HG02943 (cell line): ENCODE measurements at regions not wholly inside any gene's neighbourhood (a gene's known extent, or its start where the extent isn't known, plus 50 kb on each side); places are given as distances from the start of the nearest gene placed in this dataset.

ENCODE experiments used
- ATAC-seq: cut with Tn5 transposase; IDR thresholded peaks from one replicate; pipeline ENCODE4 v1.9.1; 2021; ENCODE audit warnings: mild to moderate bottlenecking, low read depth, moderate library complexity; ENCODE audit not compliant: unreplicated experiment

- no peak for ATAC-seq
Measured at GRCh38 chr4:138426786-138427185, 184.6 kb upstream of the SLC7A11 start.

DNA sequence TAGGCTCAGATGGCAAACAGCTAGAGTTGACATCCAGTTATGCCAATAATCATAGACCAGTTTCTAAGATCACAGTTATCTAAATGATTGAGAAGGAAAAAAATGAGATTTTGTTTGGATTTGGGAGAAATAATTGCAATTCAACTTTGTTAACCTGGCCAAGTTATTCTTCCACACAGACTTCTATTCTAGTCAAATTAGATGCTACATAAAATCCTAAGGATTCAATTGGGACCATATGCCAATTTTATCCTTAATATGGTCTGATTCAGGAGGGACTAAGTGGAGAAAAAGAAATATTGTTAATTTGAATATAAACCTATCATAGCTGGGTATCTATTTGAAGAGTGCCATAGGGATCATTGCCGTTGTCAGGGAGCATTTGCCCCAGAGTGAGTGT is 178.3 kb upstream of the SLC7A11 start:
- no peak for ATAC-seq

GRCh38 chr4:138414202-138414601 is 172.1 kb upstream of the SLC7A11 start:
- ATAC-seq, result no peak

- ATAC-seq, result no peak
Measured at GRCh38 chr4:138413273-138413672, 171.1 kb upstream of the SLC7A11 start.

DNA sequence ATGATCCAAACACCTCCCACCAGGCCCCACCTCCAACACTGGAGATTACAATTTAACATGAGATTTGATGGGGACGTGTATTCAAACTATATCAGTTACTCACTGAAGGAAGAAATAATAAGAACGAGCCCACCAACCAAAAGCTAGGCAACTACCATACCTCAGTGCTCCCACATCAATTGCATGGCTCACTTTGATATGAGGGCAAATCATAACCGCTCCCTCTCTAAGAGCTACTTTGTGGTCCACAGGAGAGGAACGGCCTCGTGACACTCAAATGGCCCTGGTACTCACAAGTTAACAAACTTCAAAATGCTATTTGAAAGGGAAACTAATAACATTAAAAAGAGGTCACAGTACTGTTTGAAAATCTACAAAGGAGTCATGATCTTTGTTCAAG is 170.7 kb upstream of the SLC7A11 start:
- ATAC-seq, result no peak

DNA sequence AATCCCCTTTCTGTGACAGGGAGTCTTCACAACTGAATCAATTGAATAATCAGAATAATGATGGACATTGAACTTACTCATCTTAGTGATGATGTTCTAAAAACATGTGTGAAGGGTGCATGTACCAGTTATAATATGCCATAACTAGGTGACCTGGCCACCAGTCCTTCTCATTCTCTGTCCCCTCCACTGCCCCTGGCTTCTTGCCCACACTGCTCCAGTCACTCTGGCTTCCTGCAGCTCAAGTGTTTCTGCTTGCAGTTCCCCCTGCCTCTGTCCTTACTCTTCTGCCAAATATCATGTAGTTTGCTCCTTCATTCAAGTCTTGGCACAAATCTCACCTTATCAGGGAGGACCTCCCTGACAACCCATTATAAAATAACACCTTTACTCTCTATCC is 168.1 kb upstream of the SLC7A11 start:
- ATAC-seq, result no peak

GRCh38 chr4:138409670-138410069 is 167.5 kb upstream of the SLC7A11 start:
- ATAC-seq, result no peak

DNA sequence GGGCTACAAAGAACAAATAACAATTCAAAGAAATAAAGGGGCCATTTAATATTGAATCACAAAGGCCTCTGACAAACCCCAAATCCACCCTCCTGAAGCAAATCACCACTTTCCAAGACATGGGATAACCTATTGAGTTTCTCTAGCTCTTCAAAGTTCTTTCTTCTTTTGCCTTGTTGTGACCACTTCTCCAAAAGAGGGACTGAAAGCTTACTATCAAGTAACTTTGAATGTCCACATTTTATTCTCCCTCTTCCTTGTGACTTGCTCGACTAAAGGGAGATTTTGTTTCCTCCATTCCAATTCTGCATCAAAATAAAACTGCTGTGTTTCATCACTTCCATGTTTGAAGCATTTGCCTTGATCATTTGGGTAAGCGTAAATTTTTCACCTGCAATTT is 166.6 kb upstream of the SLC7A11 start:
- ATAC-seq, result no peak

GRCh38 chr4:138407329-138407728 is 165.2 kb upstream of the SLC7A11 start:
- no peak for ATAC-seq

DNA sequence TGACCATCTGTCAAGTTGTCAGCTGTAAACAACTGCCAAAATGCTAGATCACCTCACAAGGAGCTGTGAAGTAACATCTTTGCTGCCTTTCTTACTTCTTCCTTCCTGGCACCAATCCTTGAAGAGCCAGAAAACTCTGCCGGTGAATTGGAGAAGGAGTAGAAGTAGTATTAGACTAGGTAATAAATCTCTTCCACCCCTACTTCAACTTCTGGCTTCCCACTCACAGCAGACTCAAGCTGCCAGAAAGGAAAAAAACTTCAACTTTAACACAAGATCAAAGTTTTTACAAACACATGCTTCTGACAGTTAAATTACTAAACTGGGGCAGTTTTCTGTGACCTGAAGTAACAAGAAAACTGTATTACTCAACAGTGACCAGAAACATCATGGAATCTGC is 164.7 kb upstream of the SLC7A11 start:
- ATAC-seq, result no peak

DNA sequence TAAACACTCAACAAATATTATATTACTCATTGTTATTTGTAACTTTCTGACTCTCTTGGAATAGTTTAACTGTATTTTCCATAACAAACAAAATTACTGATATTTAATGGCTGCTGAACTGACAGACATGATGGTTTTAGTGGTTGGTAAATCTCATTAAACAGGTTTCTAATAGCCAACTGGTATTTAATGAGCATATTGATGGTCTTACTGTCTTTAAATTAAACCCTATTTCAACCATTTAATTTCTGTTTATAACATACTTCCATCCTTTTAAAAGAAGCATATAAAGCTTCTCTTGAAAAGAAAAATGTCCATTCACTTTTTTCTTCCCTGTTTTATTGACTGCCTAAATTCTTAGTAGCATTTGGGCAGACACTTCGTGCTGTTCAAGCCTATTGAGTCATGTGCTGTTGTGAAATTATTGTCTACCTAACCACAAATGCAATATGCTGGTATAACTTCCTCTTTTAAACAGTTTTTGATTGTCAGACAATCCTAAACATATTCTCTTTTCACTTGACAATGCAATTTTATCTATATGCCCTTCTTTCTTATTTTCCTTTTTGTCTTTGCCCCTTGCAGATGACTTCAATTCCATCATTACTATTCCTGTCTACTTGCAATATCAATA is 163.9 kb upstream of the SLC7A11 start:
- peak; percentile 72 for ATAC-seq

DNA sequence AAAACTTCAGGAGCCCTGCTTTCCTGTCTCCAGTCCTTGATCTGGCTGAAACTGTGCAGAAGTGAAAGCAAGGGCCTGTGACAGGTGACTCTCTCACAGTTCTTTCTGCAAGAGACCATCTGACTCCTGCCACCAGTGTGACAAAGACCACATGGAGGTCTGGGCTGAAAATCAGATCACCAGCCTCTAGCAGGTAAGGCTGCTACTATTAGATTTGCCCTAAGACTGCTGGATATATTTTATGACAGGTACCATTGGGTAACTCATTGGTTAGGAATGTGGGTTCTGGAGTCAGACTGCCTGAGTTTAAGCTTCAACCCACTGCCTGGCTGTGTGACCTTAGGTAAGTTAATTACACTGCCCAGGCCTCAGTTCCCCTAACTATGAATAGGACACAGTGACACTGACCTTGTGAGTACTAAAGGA is 163.3 kb upstream of the SLC7A11 start:
- ATAC-seq, result peak; percentile 65

DNA sequence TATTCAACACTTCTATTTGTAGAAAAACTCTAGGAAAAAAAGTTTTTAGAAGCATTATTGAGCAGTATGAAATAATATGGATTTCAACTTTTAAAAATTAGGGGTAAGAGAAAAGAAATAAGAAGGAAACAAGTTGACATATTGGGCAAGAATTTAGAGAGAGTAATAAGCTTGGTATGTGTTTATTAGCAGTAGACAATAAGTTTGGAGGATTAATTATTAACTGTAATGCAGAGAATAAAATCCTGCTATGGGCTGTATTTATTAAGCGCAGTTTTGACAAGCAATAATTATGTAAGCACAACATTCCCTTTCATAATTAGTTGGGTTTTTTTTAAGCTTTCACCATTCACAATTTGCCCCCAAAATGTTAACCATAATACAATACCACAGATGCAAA is 162.7 kb upstream of the SLC7A11 start:
- no peak for ATAC-seq

DNA sequence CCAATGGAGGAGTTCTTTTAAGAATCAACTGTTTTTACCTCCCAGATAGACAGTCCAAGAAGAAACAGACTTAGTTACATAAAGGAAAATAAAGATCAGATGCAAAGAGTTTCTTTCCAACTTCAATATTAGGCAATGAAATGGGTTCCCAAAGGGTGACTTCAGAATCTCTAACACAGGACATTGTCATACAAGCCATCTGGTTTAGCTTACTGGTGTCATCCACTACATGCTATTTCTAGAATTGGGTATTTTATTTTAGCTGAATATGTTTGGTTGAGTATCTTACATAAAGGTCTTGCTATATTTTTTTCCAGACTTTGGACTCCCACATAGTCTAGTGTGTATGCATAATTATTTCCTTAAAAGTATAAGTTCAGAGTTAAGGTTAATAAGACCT is 162.1 kb upstream of the SLC7A11 start:
- no peak for ATAC-seq

GRCh38 chr4:138401334-138401733 is 159.2 kb upstream of the SLC7A11 start:
- no peak for ATAC-seq

GRCh38 chr4:138400543-138400942 is 158.4 kb upstream of the SLC7A11 start:
- no peak for ATAC-seq

DNA sequence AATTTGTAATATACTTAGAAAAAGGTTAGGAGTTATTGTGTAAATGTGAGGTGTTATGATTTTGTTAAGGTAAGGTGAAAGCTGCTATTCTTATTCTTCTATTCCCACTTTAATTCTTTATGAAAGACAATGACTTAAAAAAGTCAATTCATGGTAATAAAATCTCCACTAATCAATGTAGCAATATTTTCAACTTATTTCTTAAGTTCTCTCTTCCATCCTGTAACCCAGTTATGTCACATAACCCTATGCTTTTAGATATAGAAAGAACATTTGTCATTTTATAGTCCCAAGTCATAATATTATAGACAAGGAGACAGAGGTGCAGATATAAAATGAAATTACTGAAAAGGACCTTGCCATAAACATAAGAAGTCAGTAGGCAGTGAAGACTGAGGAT is 157.9 kb upstream of the SLC7A11 start:
- ATAC-seq, result no peak

DNA sequence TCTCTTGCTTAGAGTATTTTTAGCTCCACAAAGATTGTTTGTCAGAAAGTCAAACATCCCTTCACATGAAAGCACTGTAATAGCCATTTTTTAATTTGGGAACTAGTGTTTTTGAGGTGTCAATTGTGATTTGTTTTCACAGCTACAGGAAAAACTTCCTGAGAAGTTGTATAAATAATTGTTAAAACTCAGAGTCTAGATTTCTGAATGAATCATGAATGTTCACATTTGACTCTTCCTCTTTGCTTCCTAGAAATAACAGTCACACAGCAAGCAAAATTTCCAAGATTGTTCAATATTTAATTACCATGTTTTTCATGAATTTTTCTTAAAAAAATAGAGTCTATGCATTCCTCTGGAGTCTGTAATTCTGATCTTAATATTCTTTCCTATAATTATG is 156.9 kb upstream of the SLC7A11 start:
- no peak for ATAC-seq

- no peak for ATAC-seq
Measured at GRCh38 chr4:138398322-138398721, 156.2 kb upstream of the SLC7A11 start.

- no peak for ATAC-seq
Measured at GRCh38 chr4:138393886-138394610, 151.9 kb upstream of the SLC7A11 start.

DNA sequence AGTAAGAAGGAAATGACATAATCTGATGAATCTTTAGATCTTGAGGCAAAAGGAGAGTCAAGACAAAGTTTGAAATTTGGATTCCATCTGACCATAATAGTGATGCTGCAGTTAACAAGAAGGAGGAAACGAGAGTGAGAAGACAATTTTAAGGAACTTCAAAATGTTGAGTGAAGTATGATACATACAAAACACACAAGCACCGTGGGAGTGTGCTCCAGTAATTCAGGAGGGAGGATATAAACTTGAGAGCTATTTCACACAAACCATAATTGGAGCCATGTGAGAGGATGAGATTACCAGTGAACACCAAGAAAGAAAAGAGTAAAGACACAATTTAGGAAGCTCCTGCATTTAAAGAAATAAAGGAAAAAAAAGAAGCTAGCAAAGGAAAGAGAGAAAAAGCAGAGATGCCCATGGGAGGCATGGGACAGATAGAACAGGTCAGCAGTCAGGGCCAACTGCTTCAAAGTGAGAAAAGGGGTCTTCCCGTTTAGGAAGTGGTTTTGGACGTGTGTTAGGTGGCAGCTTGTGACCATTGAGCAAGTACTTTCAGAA is 150.7 kb upstream of the SLC7A11 start:
- ATAC-seq, result no peak
